ENCODE measurements at regions not wholly inside any gene's neighbourhood (a gene's known extent, or its start where the extent isn't known, plus 50 kb on each side); places are given as distances from the start of the nearest gene placed in this dataset.

- peak; percentile 61 for DNase-seq
- no peak overlapping the region for H3K4me3 Mint-ChIP-seq
- no peaks in the 10 kb centered on the region for H3K36me3 Mint-ChIP-seq
- H3K27ac Mint-ChIP-seq = no peak overlapping the region
- peaks cover 1% of the 10 kb centered on the region for H3K4me1 Mint-ChIP-seq
- POLR2A ChIA-PET = interaction anchor here (0.8 to 2.0 kb wide), 3 partner anchors 13 to 191 kb away, joined by 3 to 8 read pairs (median 5); no protein-coding TSS in a partner anchor
- H3K9me3 Mint-ChIP-seq = no peaks in the 10 kb centered on the region
- ATAC-seq (ENCODE audit: low read depth) = peak; percentile 98
- H3K27me3 Mint-ChIP-seq = peaks cover 8% of the 10 kb centered on the region
These were observed 79.4 kb upstream of the ABCC4 start for GRCh38 chr13:95380468-95381211.

GRCh38 chr13:95381212-95381527 is 79.9 kb upstream of the ABCC4 start:
- H3K9me3 Mint-ChIP-seq = no peaks in the 10 kb centered on the region
- no peak overlapping the region for H3K4me3 Mint-ChIP-seq
- POLR2A ChIA-PET = interaction anchor here (0.9 to 2.0 kb wide), 2 partner anchors 190 to 192 kb away, joined by 5 to 8 read pairs; no protein-coding TSS in a partner anchor
- H3K36me3 Mint-ChIP-seq = no peaks in the 10 kb centered on the region
- H3K27me3 Mint-ChIP-seq = peaks cover 4% of the 10 kb centered on the region
- ATAC-seq (ENCODE audit: low read depth) (no peak), DNase-seq (no peak)
- no peak overlapping the region for H3K27ac Mint-ChIP-seq
- peaks cover 1% of the 10 kb centered on the region for H3K4me1 Mint-ChIP-seq

GRCh38 chr13:95382411-95382810 is 81.2 kb upstream of the ABCC4 start:
- POLR2A ChIA-PET = no interaction called here
- H3K36me3 Mint-ChIP-seq = no peaks in the 10 kb centered on the region
- H3K27ac Mint-ChIP-seq = no peak overlapping the region
- H3K9me3 Mint-ChIP-seq = no peaks in the 10 kb centered on the region
- no peak for DNase-seq
- H3K4me1 Mint-ChIP-seq = peaks cover 1% of the 10 kb centered on the region
- no peak overlapping the region for H3K4me3 Mint-ChIP-seq
- no peak for ATAC-seq (ENCODE audit: low read depth)
- peaks cover 5% of the 10 kb centered on the region for H3K27me3 Mint-ChIP-seq

GRCh38 chr13:95382916-95383315 is 81.7 kb upstream of the ABCC4 start:
- POLR2A ChIA-PET = no interaction called here
- ATAC-seq (ENCODE audit: low read depth) = no peak
- H3K36me3 Mint-ChIP-seq = no peaks in the 10 kb centered on the region
- no peak overlapping the region for H3K4me3 Mint-ChIP-seq
- no peak for DNase-seq
- H3K27me3 Mint-ChIP-seq = peaks cover 5% of the 10 kb centered on the region
- no peak overlapping the region for H3K27ac Mint-ChIP-seq
- peaks cover 1% of the 10 kb centered on the region for H3K4me1 Mint-ChIP-seq
- H3K9me3 Mint-ChIP-seq = no peaks in the 10 kb centered on the region

- Mint-ChIP-seq H3K27me3 (peaks cover 7% of the 10 kb centered on the region), H3K4me3 (no peak overlapping the region), H3K27ac (no peak overlapping the region), H3K4me1 (peaks cover 1% of the 10 kb centered on the region), H3K36me3 (no peaks in the 10 kb centered on the region), H3K9me3 (no peaks in the 10 kb centered on the region)
- POLR2A ChIA-PET = no interaction called here
- DNase-seq (no peak), ATAC-seq (ENCODE audit: low read depth) (no peak)
These were observed 84.1 kb upstream of the ABCC4 start for GRCh38 chr13:95385373-95385772.

- Mint-ChIP-seq H3K4me1 (no peaks in the 10 kb centered on the region), H3K36me3 (no peaks in the 10 kb centered on the region)
- ATAC-seq (ENCODE audit: low read depth) = no peak
These were observed 84.5 kb upstream of the ABCC4 start for GRCh38 chr13:95385798-95386197.

GRCh38 chr13:95386370-95386769 is 85.1 kb upstream of the ABCC4 start:
- POLR2A ChIA-PET = no interaction called here

More at GRCh38 chr13:95385798-95386197, 84.5 kb upstream of the ABCC4 start:
- Mint-ChIP-seq H3K4me3 (no peak overlapping the region), H3K9me3 (no peaks in the 10 kb centered on the region), H3K27me3 (peaks cover 9% of the 10 kb centered on the region), H3K27ac (no peak overlapping the region)
- POLR2A ChIA-PET = no interaction called here
- no peak for DNase-seq

GRCh38 chr13:95387733-95388207 is 86.5 kb upstream of the ABCC4 start:
- DNase-seq = no peak
- Mint-ChIP-seq H3K4me3 (no peak overlapping the region), H3K27ac (no peak overlapping the region), H3K36me3 (no peaks in the 10 kb centered on the region), H3K27me3 (peaks cover 10% of the 10 kb centered on the region), H3K4me1 (peaks cover 3% of the 10 kb centered on the region), H3K9me3 (no peaks in the 10 kb centered on the region)
- POLR2A ChIA-PET = no interaction called here
- no peak for ATAC-seq (ENCODE audit: low read depth)

More at GRCh38 chr13:95386370-95386769, 85.1 kb upstream of the ABCC4 start:
- DNase-seq = no peak
- Mint-ChIP-seq H3K27ac (no peak overlapping the region), H3K4me3 (no peak overlapping the region), H3K36me3 (no peaks in the 10 kb centered on the region), H3K4me1 (no peaks in the 10 kb centered on the region), H3K27me3 (peaks cover 10% of the 10 kb centered on the region), H3K9me3 (no peaks in the 10 kb centered on the region)
- no peak for ATAC-seq (ENCODE audit: low read depth)

GRCh38 chr13:95388420-95389079 is 87.3 kb upstream of the ABCC4 start:
- H3K36me3 Mint-ChIP-seq = no peaks in the 10 kb centered on the region
- ATAC-seq (ENCODE audit: low read depth) (no peak), DNase-seq (no peak)
- peaks cover 3% of the 10 kb centered on the region for H3K4me1 Mint-ChIP-seq
- no peak overlapping the region for H3K27ac Mint-ChIP-seq
- H3K27me3 Mint-ChIP-seq = peaks cover 6% of the 10 kb centered on the region
- POLR2A ChIA-PET = no interaction called here
- H3K4me3 Mint-ChIP-seq = no peak overlapping the region
- peaks cover 1% of the 10 kb centered on the region for H3K9me3 Mint-ChIP-seq

- no peak overlapping the region for H3K27ac Mint-ChIP-seq
- H3K4me1 Mint-ChIP-seq = peaks cover 3% of the 10 kb centered on the region
- peaks cover 9% of the 10 kb centered on the region for H3K27me3 Mint-ChIP-seq
- no peak for ATAC-seq (ENCODE audit: low read depth)
- POLR2A ChIA-PET = no interaction called here
- no peak overlapping the region for H3K4me3 Mint-ChIP-seq
- peaks cover 1% of the 10 kb centered on the region for H3K9me3 Mint-ChIP-seq
- no peaks in the 10 kb centered on the region for H3K36me3 Mint-ChIP-seq
- no peak for DNase-seq
These were observed 90.1 kb upstream of the ABCC4 start for GRCh38 chr13:95391362-95391761.

- POLR2A ChIA-PET = no interaction called here
- DNase-seq = no peak
- ATAC-seq (ENCODE audit: low read depth) = no peak
- H3K9me3 Mint-ChIP-seq = peaks cover 1% of the 10 kb centered on the region
- no peak overlapping the region for H3K4me3 Mint-ChIP-seq
- H3K36me3 Mint-ChIP-seq = no peaks in the 10 kb centered on the region
- peaks cover 8% of the 10 kb centered on the region for H3K27me3 Mint-ChIP-seq
- no peak overlapping the region for H3K27ac Mint-ChIP-seq
- H3K4me1 Mint-ChIP-seq = peaks cover 3% of the 10 kb centered on the region
These were observed 90.5 kb upstream of the ABCC4 start for GRCh38 chr13:95391785-95392184.

- no peak overlapping the region for H3K27ac Mint-ChIP-seq
- ATAC-seq (ENCODE audit: low read depth) = no peak
- POLR2A ChIA-PET = no interaction called here
- peaks cover 1% of the 10 kb centered on the region for H3K9me3 Mint-ChIP-seq
- no peak for DNase-seq
- peaks cover 7% of the 10 kb centered on the region for H3K27me3 Mint-ChIP-seq
- H3K4me1 Mint-ChIP-seq = peaks cover 3% of the 10 kb centered on the region
- H3K36me3 Mint-ChIP-seq = no peaks in the 10 kb centered on the region
- no peak overlapping the region for H3K4me3 Mint-ChIP-seq
These were observed 91.3 kb upstream of the ABCC4 start for GRCh38 chr13:95392597-95392996.

- Mint-ChIP-seq H3K4me1 (peaks cover 5% of the 10 kb centered on the region), H3K9me3 (no peaks in the 10 kb centered on the region), H3K36me3 (no peaks in the 10 kb centered on the region), H3K27me3 (peaks cover 2% of the 10 kb centered on the region), H3K27ac (no peak overlapping the region), H3K4me3 (peak overlapping the region; percentile 91)
- POLR2A ChIA-PET = interaction anchor here (0.6 to 2.2 kb wide), 4 partner anchors 106 to 214 kb away, joined by 3 to 8 read pairs (median 4); no protein-coding TSS in a partner anchor
- ATAC-seq (ENCODE audit: low read depth) (peak; percentile 44), DNase-seq (no peak)
These were observed 102.3 kb upstream of the ABCC4 start for GRCh38 chr13:95403349-95404140.

Measured in activated naive CD8-positive, alpha-beta T cell treated with anti-CD3 and anti-CD28 coated beads, Interleukin-2, amount 10 ng/mL, durations not matched to agents 7 days and 5 days (primary cell).